A549 (cell line): ENCODE measurements at regions not wholly inside any gene's neighbourhood (a gene's known extent, or its start where the extent isn't known, plus 50 kb on each side); places are given as distances from the start of the nearest gene placed in this dataset.

Experiments used
- ATAC-seq, 2 experiments: fragments of 200-7000 bp in 1 of 2; fragments of >200 bp in 1 of 2; cut with Nextera tagmentation in 1 of 2; cut with Tn5 transposase in 1 of 2; 3 replicates each; pipeline versions ENCODE4 v1.8.0 to v1.9.1; 2018 to 2020; ENCODE audit warnings: mild to moderate bottlenecking in 1 of 2, moderate library complexity in 1 of 2
- CTCF ChIA-PET: fragments of 300-600 bp; sonication (Branson Sonifier 250); formaldehyde crosslinking; extraction: SDS; loops from one replicate; lab custom pipeline; 2021; ENCODE audit warnings: antibody characterized with exemption, inconsistent platforms; lab: Yijun Ruan, JAX
- POLR2A ChIA-PET: fragments of 350-600 bp; formaldehyde crosslinking; extraction: SDS; loops from one replicate; lab custom pipeline; 2021; ENCODE audit warnings: antibody characterized with exemption, inconsistent platforms; lab: Yijun Ruan, JAX
- DNase-seq, 2 experiments: peaks; one replicate each; pipeline versions ENCODE4 v3.0.0 to v3.0.0-alpha.2; 2011 to 2016; ENCODE audit warnings: low read depth in 1 of 2, low spot score in 1 of 2
- FAIRE-seq: peaks from 2 replicates; lab custom pipeline; 2011; peaks lifted over from hg19 to GRCh38; lab: Jason Lieb, UNC
- H3K27ac ChIP-seq, 2 experiments: fragments of >200 bp; sonication (Bioruptor Twin); formaldehyde crosslinking; 3 replicates each; pipeline ENCODE4 v1.5.1; 2016 to 2017
- H3K4me1 ChIP-seq: fragments of >200 bp; sonication (Bioruptor Twin); formaldehyde crosslinking; 3 replicates; pipeline ENCODE4 v1.6.1; 2016
- H3K4me2 ChIP-seq: fragments of >200 bp; sonication (Bioruptor Twin); formaldehyde crosslinking; 3 replicates; pipeline ENCODE4 v1.6.1; 2016
- H3K4me3 ChIP-seq: fragments of >200 bp; sonication (Bioruptor Twin); formaldehyde crosslinking; 3 replicates; pipeline ENCODE4 v1.5.1; 2016
- H3K9me3 ChIP-seq: fragments of >200 bp; sonication (Bioruptor Twin); formaldehyde crosslinking; 3 replicates; pipeline ENCODE4 v1.6.1; 2016
- CHD2 ChIP-seq: fragments of 150-350 bp; IDR thresholded peaks from 2 replicates; pipeline ENCODE4 v1.6.1; 2014; ENCODE audit warnings: low read length; ENCODE audit not compliant: partially characterized antibody
- CHD4 ChIP-seq: fragments of 200-600 bp; sonication (generic); IDR thresholded peaks from 2 replicates; pipeline ENCODE4 v1.6.1; 2016; ENCODE audit warnings: antibody characterized with exemption, mild to moderate bottlenecking, borderline replicate concordance
- EHF ChIP-seq: fragments of 250-450 bp; sonication (Bioruptor Pico); IDR thresholded peaks from 2 replicates; pipeline ENCODE4 v1.5.0; 2020; ENCODE audit warnings: mild to moderate bottlenecking
- FOSB ChIP-seq: fragments of 250-450 bp; sonication (Bioruptor Pico); IDR thresholded peaks from 2 replicates; pipeline ENCODE4 v1.5.0; 2020; ENCODE audit warnings: mild to moderate bottlenecking, moderate library complexity
- FOSL2 ChIP-seq, 2 experiments: fragments of 450-650 bp in 1 of 2; fragments of >200 bp in 1 of 2; sonication (Bioruptor Twin) in 1 of 2; formaldehyde crosslinking; IDR thresholded peaks; 2 replicates each; pipeline versions ENCODE4 v1.5.0 to v1.6.1; 2016 to 2020; ENCODE audit warnings: mild to moderate bottlenecking in 1 of 2, moderate library complexity in 1 of 2
- HOXB13 ChIP-seq: fragments of 250-450 bp; sonication (Bioruptor Pico); IDR thresholded peaks from 2 replicates; pipeline ENCODE4 v1.5.0; 2020; ENCODE audit warnings: low read depth, mild to moderate bottlenecking, moderate library complexity
- JUNB ChIP-seq: fragments of >200 bp; sonication (Bioruptor Twin); formaldehyde crosslinking; IDR thresholded peaks from 2 replicates; pipeline ENCODE4 v1.6.1; 2016
- MAZ ChIP-seq: fragments of 150-350 bp; IDR thresholded peaks from 2 replicates; pipeline ENCODE4 v1.6.1; 2014; ENCODE audit warnings: antibody characterized with exemption, low read depth, low read length, borderline replicate concordance
- NFE2L2 ChIP-seq: fragments of 150-350 bp; conservative IDR thresholded peaks from 2 replicates; pipeline ENCODE4 v1.6.1; 2014; ENCODE audit warnings: low read length
- NR3C1 ChIP-seq: fragments of >200 bp; sonication (Bioruptor Twin); formaldehyde crosslinking; IDR thresholded peaks from 3 replicates; pipeline ENCODE4 v1.6.1; 2017
- RAD21 ChIP-seq, 2 experiments: fragments of >200 bp in 1 of 2; sonication (Bioruptor Twin) in 1 of 2; formaldehyde crosslinking in 1 of 2; IDR thresholded peaks in 1 of 2; conservative IDR thresholded peaks in 1 of 2; 2 replicates in 1 of 2; 3 replicates in 1 of 2; pipeline ENCODE4 v1.6.1; 2012 to 2018; ENCODE audit warnings: inconsistent platforms in 1 of 2
- RFX5 ChIP-seq: fragments of 450-650 bp; IDR thresholded peaks from 2 replicates; pipeline ENCODE4 v1.7.1; 2014; ENCODE audit warnings: antibody characterized with exemption, mild to moderate bottlenecking, moderate library complexity
- RNF2 ChIP-seq: fragments of 200-600 bp; sonication (generic); IDR thresholded peaks from 2 replicates; pipeline ENCODE4 v1.6.1; 2016; ENCODE audit warnings: low read depth, mild to moderate bottlenecking, antibody characterized with exemption, moderate library complexity, borderline replicate concordance
- ZC3H11A ChIP-seq: fragments of 450-650 bp; IDR thresholded peaks from 2 replicates; pipeline ENCODE4 v1.6.1; 2014; ENCODE audit warnings: antibody characterized with exemption, mild to moderate bottlenecking
- WGBS: methylation state at CpG from one replicate; pipeline ENCODE4 v1.1.6; 2017; ENCODE audit errors: missing lambda C conversion rate; 5-methylcytosine and 5-hydroxymethylcytosine counted together
- TF ChIP-seq, protein P1 (sequence below): fragments of 250-450 bp; sonication (Bioruptor Pico); IDR thresholded peaks from 2 replicates; pipeline ENCODE4 v1.5.0; 2021; ENCODE audit warnings: mild to moderate bottlenecking, moderate library complexity, borderline replicate concordance
- TF ChIP-seq, protein P2 (sequence below): IDR thresholded peaks from 2 replicates; pipeline ENCODE4 v1.6.1; 2012; ENCODE audit warnings: low read depth, borderline replicate concordance

DNA sequence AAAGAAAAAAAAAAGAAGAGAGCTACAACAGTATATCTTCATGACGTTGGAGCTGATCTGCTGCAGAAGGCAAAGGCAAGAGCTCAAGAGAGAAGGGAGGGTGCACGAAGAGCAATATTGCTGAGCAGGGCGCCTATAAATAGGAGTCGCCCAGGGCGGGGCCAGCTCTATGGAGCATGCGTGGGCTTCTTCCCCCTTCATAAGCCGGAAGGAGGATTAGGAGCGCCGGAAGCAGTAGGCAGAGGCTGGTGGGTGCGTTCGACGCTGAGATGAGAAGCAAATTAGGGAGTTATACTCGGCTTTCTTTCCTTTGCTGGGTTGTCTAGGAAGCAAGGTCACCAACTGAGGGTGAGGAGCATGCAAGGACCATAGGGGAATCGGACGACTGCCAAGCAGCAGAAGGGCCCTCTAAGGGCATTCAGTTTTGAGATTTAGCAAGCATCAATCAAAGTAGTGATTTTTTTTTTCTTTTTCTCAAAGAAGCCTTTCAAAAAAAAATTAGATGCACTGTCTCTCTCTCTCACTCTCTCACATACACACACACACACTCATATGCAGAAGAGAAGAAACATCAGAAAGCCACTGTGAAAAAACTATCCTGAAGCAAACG lies 496.7 kb downstream of the ENC1 start:
- no peak overlapping the region for H3K27ac ChIP-seq
- H3K4me2 ChIP-seq, result no peak overlapping the region
- no peak overlapping the region for H3K4me3 ChIP-seq
- H3K4me1 ChIP-seq, result peaks cover 21% of the 10 kb centered on the region
- ATAC-seq (no peak), DNase-seq (no peak), FAIRE-seq (no peak)
- CTCF ChIA-PET, result no interaction called here
- TF ChIP-seq, protein P1, sequence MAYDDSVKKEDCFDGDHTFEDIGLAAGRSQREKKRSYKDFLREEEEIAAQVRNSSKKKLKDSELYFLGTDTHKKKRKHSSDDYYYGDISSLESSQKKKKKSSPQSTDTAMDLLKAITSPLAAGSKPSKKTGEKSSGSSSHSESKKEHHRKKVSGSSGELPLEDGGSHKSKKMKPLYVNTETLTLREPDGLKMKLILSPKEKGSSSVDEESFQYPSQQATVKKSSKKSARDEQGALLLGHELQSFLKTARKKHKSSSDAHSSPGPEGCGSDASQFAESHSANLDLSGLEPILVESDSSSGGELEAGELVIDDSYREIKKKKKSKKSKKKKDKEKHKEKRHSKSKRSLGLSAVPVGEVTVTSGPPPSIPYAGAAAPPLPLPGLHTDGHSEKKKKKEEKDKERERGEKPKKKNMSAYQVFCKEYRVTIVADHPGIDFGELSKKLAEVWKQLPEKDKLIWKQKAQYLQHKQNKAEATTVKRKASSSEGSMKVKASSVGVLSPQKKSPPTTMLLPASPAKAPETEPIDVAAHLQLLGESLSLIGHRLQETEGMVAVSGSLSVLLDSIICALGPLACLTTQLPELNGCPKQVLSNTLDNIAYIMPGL (CRISPR knock-in tag), result no peak
- TF ChIP-seq RAD21 (conservative IDR thresholded peaks at IDR 0.05 in 1 of 2, IDR thresholded peaks at IDR 0.05 in 1 of 2), result no peak
- TF ChIP-seq CHD4, result no peak
- TF ChIP-seq RFX5, result no peak
- no peak for TF ChIP-seq FOSB (CRISPR knock-in tag)
- no peak for TF ChIP-seq ZC3H11A
- TF ChIP-seq, protein P2, sequence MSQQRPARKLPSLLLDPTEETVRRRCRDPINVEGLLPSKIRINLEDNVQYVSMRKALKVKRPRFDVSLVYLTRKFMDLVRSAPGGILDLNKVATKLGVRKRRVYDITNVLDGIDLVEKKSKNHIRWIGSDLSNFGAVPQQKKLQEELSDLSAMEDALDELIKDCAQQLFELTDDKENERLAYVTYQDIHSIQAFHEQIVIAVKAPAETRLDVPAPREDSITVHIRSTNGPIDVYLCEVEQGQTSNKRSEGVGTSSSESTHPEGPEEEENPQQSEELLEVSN, result no peak
- no peak for TF ChIP-seq JUNB
- WGBS, result 82% methylated on average over 16 of the region's 16 CpGs
- POLR2A ChIA-PET, result no interaction called here
- H3K9me3 ChIP-seq, result no peaks in the 10 kb centered on the region

DNA sequence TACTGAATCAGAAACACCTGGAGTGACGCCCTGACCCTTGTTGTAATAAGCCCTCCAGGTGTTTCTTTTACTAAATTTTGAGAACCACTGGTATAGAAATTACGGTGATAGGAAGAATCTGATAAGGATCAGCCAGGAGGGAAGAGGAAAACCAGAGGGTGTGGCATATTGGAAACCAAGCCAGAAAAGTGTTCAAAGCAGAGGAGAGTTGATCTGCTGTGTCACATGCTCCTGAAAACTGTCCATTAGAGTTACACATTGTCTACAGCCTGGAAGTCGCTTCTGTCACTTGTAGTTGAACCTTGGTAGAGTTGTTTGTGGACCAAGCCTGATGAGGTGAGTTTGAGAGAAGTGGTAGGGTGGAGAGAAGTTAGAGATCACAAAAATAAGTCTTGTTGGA lies 497.4 kb downstream of the ENC1 start:
- Histone ChIP-seq H3K27ac (no peak overlapping the region), H3K9me3 (no peaks in the 10 kb centered on the region)
- POLR2A ChIA-PET, result no interaction called here
- no peak for FAIRE-seq
- no peak for TF ChIP-seq RFX5
- no peak for TF ChIP-seq ZC3H11A
- TF ChIP-seq NFE2L2, result no peak
- no peak for TF ChIP-seq HOXB13 (CRISPR knock-in tag)
- TF ChIP-seq RAD21 (conservative IDR thresholded peaks at IDR 0.05 in 1 of 2, IDR thresholded peaks at IDR 0.05 in 1 of 2), result no peak
- no peak for TF ChIP-seq RNF2
- no peak for TF ChIP-seq EHF (CRISPR knock-in tag)
- TF ChIP-seq, protein P2, result no peak
- no peak for TF ChIP-seq MAZ
- no peak for TF ChIP-seq CHD2
- no peak for TF ChIP-seq NR3C1
- TF ChIP-seq, all 56 proteins: peak for 0
- DNase-seq, result no peak
- no peak overlapping the region for H3K4me3 ChIP-seq
- no peak overlapping the region for H3K4me2 ChIP-seq
- CTCF ChIA-PET, result no interaction called here
- H3K4me1 ChIP-seq, result peaks cover 18% of the 10 kb centered on the region
- 45% methylated on average over 3 of the region's 3 CpGs for WGBS
- ATAC-seq, result no peak

DNA sequence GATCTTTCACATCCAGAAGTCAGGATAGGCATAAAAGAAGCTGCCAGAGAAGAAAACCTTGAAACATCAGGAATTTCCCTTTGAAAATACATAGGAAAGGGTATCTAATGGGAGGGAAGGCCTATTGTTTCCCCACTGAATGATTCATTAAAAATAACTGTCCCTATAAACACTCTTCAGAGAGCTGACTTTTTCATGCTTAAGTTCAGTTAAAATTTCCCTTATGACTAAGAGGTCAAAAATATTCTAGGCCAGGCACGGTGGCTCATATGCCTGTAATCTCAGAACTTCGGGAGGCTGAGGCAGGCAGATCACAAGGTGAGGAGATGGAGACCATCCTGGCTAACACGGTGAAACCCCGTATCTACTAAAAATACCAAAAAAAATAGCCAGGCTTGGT lies 499.5 kb downstream of the ENC1 start:
- Histone ChIP-seq H3K9me3 (no peaks in the 10 kb centered on the region), H3K4me2 (peak overlapping the region; percentile 46), H3K4me1 (peaks cover 18% of the 10 kb centered on the region), H3K4me3 (no peak overlapping the region), H3K27ac (peak overlapping the region in 1 of 2 experiments; percentile 57; a peak in 4 of 6 replicates)
- DNase-seq (peak in 1 of 2 experiments; percentile 17), FAIRE-seq (no peak), ATAC-seq (peak in 1 of 2 experiments; percentile 51; a peak in 3 of 6 replicates)
- TF ChIP-seq FOSL2 (IDR thresholded peaks at IDR 0.05) (0 out of 2 replicates have a peak, but pooled peaks have one; percentile 16), FOSL2 (CRISPR knock-in tag; IDR thresholded peaks at IDR 0.05) (no peak)
- TF ChIP-seq, protein P1 (CRISPR knock-in tag), result no peak
- ChIA-PET CTCF (interaction anchor here (1.4 kb wide), 1 partner anchor 9 kb away, joined by 3 read pairs; no protein-coding TSS in a partner anchor), POLR2A (no interaction called here)
- 39% methylated on average over 4 of the region's 4 CpGs for WGBS
